H1 (cell line): ENCODE measurements at regions not wholly inside any gene's neighbourhood (a gene's known extent, or its start where the extent isn't known, plus 50 kb on each side); places are given as distances from the start of the nearest gene placed in this dataset.

ENCODE experiments used
- CTCF ChIA-PET: fragments of 300-600 bp; sonication (Branson Sonifier 250); formaldehyde crosslinking; loops from one replicate; lab custom pipeline; 2021; ENCODE audit not compliant: partially characterized antibody; lab: Charles Lee
- POLR2A ChIA-PET: fragments of 300-600 bp; sonication (Branson Sonifier 250); formaldehyde crosslinking; loops from one replicate; lab custom pipeline; 2021; ENCODE audit warnings: inconsistent platforms; ENCODE audit not compliant: partially characterized antibody; lab: Charles Lee
- DNase-seq, 2 experiments: peaks; one replicate each; pipeline versions ENCODE4 v3.0.0 to v3.0.0-alpha.2; 2010 to 2022; ENCODE audit warnings: low spot score in 2 of 2, low read depth in 1 of 2, mixed read lengths in 1 of 2
- FAIRE-seq: peaks from 2 replicates; lab custom pipeline; 2011; peaks lifted over from hg19 to GRCh38; lab: Jason Lieb, UNC
- H2AFZ ChIP-seq: 2 replicates; pipeline ENCODE4 v1.8.1; 2012; ENCODE audit warnings: low read length, inconsistent platforms
- H2AK5ac ChIP-seq: 2 replicates; pipeline ENCODE4 v1.6.1; 2013; ENCODE audit warnings: low read depth, low read length
- H2BK120ac ChIP-seq: replicated peaks from 2 replicates; pipeline ENCODE3; 2013; ENCODE audit warnings: low read depth, low read length, inconsistent platforms
- H2BK12ac ChIP-seq: 2 replicates; pipeline ENCODE4 v1.6.1; 2013; ENCODE audit warnings: low read depth, low read length
- H2BK15ac ChIP-seq: 2 replicates; pipeline ENCODE4 v1.6.1; 2013; ENCODE audit warnings: low read length
- H2BK20ac ChIP-seq: 2 replicates; pipeline ENCODE4 v1.6.1; 2013; ENCODE audit warnings: low read length
- H2BK5ac ChIP-seq: 2 replicates; pipeline ENCODE4 v1.6.1; 2013; ENCODE audit warnings: low read depth, low read length
- H3K14ac ChIP-seq: 2 replicates; pipeline ENCODE4 v1.6.1; 2013; ENCODE audit warnings: inconsistent platforms; ENCODE audit not compliant: insufficient read length
- H3K18ac ChIP-seq: 2 replicates; pipeline ENCODE4 v1.6.1; 2013; ENCODE audit warnings: low read length; ENCODE audit errors: extremely low read depth
- H3K23ac ChIP-seq: 2 replicates; pipeline ENCODE4 v1.6.1; 2013; ENCODE audit warnings: inconsistent platforms; ENCODE audit not compliant: insufficient read length
- H3K23me2 ChIP-seq: 2 replicates; pipeline ENCODE4 v1.6.1; 2013; ENCODE audit warnings: low read depth, low read length
- H3K27ac ChIP-seq: 2 replicates; pipeline ENCODE4 v1.6.1; 2011; ENCODE audit warnings: low read depth, low read length, inconsistent platforms
- H3K27me3 ChIP-seq, 4 experiments: replicated peaks in 1 of 4; 1 replicate in 1 of 4; 2 replicates in 3 of 4; pipeline versions ENCODE4 v1.6.1 to v1.8.1; 2011 to 2013; ENCODE audit warnings: low read length in 3 of 4, mild to moderate bottlenecking in 3 of 4, inconsistent platforms in 2 of 4, mixed read lengths in 2 of 4, moderate library complexity in 1 of 4; ENCODE audit not compliant: control insufficient read depth in 3 of 4, insufficient read depth in 3 of 4; ENCODE audit errors: extremely low read depth in 1 of 4
- H3K36me3 ChIP-seq, 4 experiments: 2 replicates each; pipeline versions ENCODE4 v1.6.1 to v1.8.1; 2011 to 2013; ENCODE audit warnings: mild to moderate bottlenecking in 4 of 4, low read length in 3 of 4, moderate library complexity in 2 of 4, control low read depth in 1 of 4, inconsistent platforms in 1 of 4; ENCODE audit not compliant: insufficient read depth in 4 of 4, control insufficient read depth in 2 of 4
- H3K4ac ChIP-seq: replicated peaks from 2 replicates; pipeline ENCODE3; 2013; ENCODE audit warnings: low read length, low read depth, mixed read lengths, inconsistent platforms; ENCODE audit not compliant: insufficient read length
- H3K4me1 ChIP-seq, 4 experiments: replicated peaks in 1 of 4; 1 replicate in 1 of 4; 2 replicates in 3 of 4; pipeline versions ENCODE4 v1.6.1 to v1.8.1; 2011 to 2013; ENCODE audit warnings: low read length in 3 of 4, inconsistent platforms in 2 of 4, mixed read lengths in 1 of 4; ENCODE audit not compliant: insufficient read depth in 4 of 4, control insufficient read depth in 3 of 4
- H3K4me2 ChIP-seq, 2 experiments: 2 replicates each; pipeline versions ENCODE4 v1.6.1 to v1.8.1; 2011 to 2013; ENCODE audit warnings: low read depth in 2 of 2, low read length in 2 of 2, control low read depth in 1 of 2, inconsistent platforms in 1 of 2, mild to moderate bottlenecking in 1 of 2; ENCODE audit not compliant: insufficient read depth in 1 of 2
- H3K4me3 ChIP-seq, 4 experiments: fragments of 200-600, 300-600 bp in 1 of 4; sonication (generic), shearing (Covaris generic), sonication (Bioruptor Twin) in 1 of 4; 2 replicates each; pipeline versions ENCODE4 v1.5.1 to v1.8.1; 2011 to 2016; ENCODE audit warnings: low read length in 4 of 4, low read depth in 3 of 4, control low read depth in 2 of 4, inconsistent platforms in 2 of 4, mild to moderate bottlenecking in 2 of 4, mixed read lengths in 1 of 4, moderate library complexity in 1 of 4; ENCODE audit not compliant: insufficient read depth in 2 of 4; ENCODE audit errors: extremely low read depth in 1 of 4
- H3K56ac ChIP-seq: replicated peaks from 2 replicates; pipeline ENCODE3; 2013; ENCODE audit warnings: low read depth, mild to moderate bottlenecking, mixed read lengths, low read length, inconsistent platforms; ENCODE audit not compliant: insufficient read length
- H3K79me1 ChIP-seq: 2 replicates; pipeline ENCODE4 v1.6.1; 2013; ENCODE audit warnings: low read depth, low read length, control low read depth
- H3K79me2 ChIP-seq, 2 experiments: 2 replicates each; pipeline versions ENCODE4 v1.6.1 to v1.8.1; 2012 to 2013; ENCODE audit warnings: low read length in 2 of 2, mild to moderate bottlenecking in 2 of 2, inconsistent platforms in 1 of 2; ENCODE audit not compliant: insufficient read depth in 2 of 2, control insufficient read depth in 1 of 2
- H3K9ac ChIP-seq, 4 experiments: replicated peaks in 1 of 4; 1 replicate in 1 of 4; 2 replicates in 3 of 4; pipeline versions ENCODE4 v1.6.1 to v1.8.1; 2011 to 2013; ENCODE audit warnings: low read depth in 3 of 4, low read length in 3 of 4, control low read depth in 2 of 4, mild to moderate bottlenecking in 2 of 4, moderate library complexity in 2 of 4, inconsistent platforms in 1 of 4; ENCODE audit errors: extremely low read depth in 1 of 4
- H3K9me3 ChIP-seq, 2 experiments: 2 replicates each; pipeline versions ENCODE4 v1.6.1 to v1.8.1; 2012 to 2013; ENCODE audit warnings: mild to moderate bottlenecking in 2 of 2, moderate library complexity in 2 of 2, control low read depth in 1 of 2, inconsistent platforms in 1 of 2, low read depth in 1 of 2, low read length in 1 of 2, mixed read lengths in 1 of 2; ENCODE audit not compliant: insufficient read depth in 2 of 2
- H4K20me1 ChIP-seq, 2 experiments: replicated peaks in 1 of 2; 2 replicates each; pipeline versions ENCODE3 to v1.8.1; 2011 to 2013; ENCODE audit warnings: inconsistent platforms in 2 of 2, low read length in 2 of 2, mild to moderate bottlenecking in 1 of 2; ENCODE audit not compliant: insufficient read depth in 2 of 2, control insufficient read depth in 1 of 2
- H4K5ac ChIP-seq: 2 replicates; pipeline ENCODE4 v1.6.1; 2013; ENCODE audit warnings: low read length, low read depth, mixed read lengths, inconsistent platforms; ENCODE audit not compliant: insufficient read length
- H4K8ac ChIP-seq: 2 replicates; pipeline ENCODE4 v1.8.0; 2013; ENCODE audit warnings: mild to moderate bottlenecking, moderate library complexity, low read length, inconsistent platforms; ENCODE audit not compliant: insufficient read depth; ENCODE audit errors: extremely low read depth
- H4K91ac ChIP-seq: replicated peaks from 2 replicates; pipeline ENCODE3; 2013; ENCODE audit warnings: low read length, mixed read lengths, inconsistent platforms; ENCODE audit not compliant: insufficient read length
- BRCA1 ChIP-seq: IDR thresholded peaks from 2 replicates; pipeline ENCODE4 v1.6.1; 2012; ENCODE audit warnings: low read depth, low read length, improper control_type of control experiment
- CBX5 ChIP-seq: fragments of 300-800, 300-1000 bp; sonication (generic); IDR thresholded peaks from 2 replicates; pipeline ENCODE4 v1.7.1; 2016; ENCODE audit warnings: antibody characterized with exemption, low read length, low read depth
- CTBP2 ChIP-seq: IDR thresholded peaks from 2 replicates; pipeline ENCODE4 v1.7.0; 2011; ENCODE audit warnings: borderline replicate concordance, mild to moderate bottlenecking, moderate library complexity, mixed read lengths, low read length; ENCODE audit not compliant: insufficient read depth, insufficient read length
- POU5F1 ChIP-seq: IDR thresholded peaks from 2 replicates; pipeline ENCODE4 v1.6.1; 2011; ENCODE audit warnings: low read depth, mild to moderate bottlenecking, low read length, moderate library complexity
- RAD21 ChIP-seq, 2 experiments: IDR thresholded peaks in 1 of 2; conservative IDR thresholded peaks in 1 of 2; 2 replicates each; pipeline ENCODE4 v1.6.1; 2011; ENCODE audit warnings: low read depth in 2 of 2, low read length in 2 of 2, improper control_type of control experiment in 1 of 2, inconsistent platforms in 1 of 2, mild to moderate bottlenecking in 1 of 2, moderate library complexity in 1 of 2
- WGBS, 2 experiments: shearing (Covaris generic) in 1 of 2; methylation state at CpG; one replicate each; pipeline versions ENCODE4 v1.1.6 to v1.1.7; 2013 to 2015; ENCODE audit warnings: low lambda C conversion rate in 2 of 2, mixed read lengths in 2 of 2, inconsistent platforms in 1 of 2, low coverage in 1 of 2, missing lambda C conversion rate in 1 of 2; ENCODE audit not compliant: insufficient replicate concordance in 2 of 2, insufficient coverage in 1 of 2, insufficient read length in 1 of 2; ENCODE audit errors: extremely low coverage in 1 of 2, missing lambda C conversion rate in 1 of 2; 5-methylcytosine and 5-hydroxymethylcytosine counted together
- TF ChIP-seq, protein P1 (sequence below), 3 experiments: IDR thresholded peaks; 1 replicate in 2 of 3; 2 replicates in 1 of 3; pipeline versions ENCODE4 v1.5.1 to v1.6.1; 2011; ENCODE audit warnings: low read length in 3 of 3, mild to moderate bottlenecking in 3 of 3, inconsistent platforms in 2 of 3, low read depth in 1 of 3, moderate library complexity in 1 of 3; ENCODE audit not compliant: insufficient read depth in 1 of 3; ENCODE audit errors: control extremely low read depth in 1 of 3

DNA sequence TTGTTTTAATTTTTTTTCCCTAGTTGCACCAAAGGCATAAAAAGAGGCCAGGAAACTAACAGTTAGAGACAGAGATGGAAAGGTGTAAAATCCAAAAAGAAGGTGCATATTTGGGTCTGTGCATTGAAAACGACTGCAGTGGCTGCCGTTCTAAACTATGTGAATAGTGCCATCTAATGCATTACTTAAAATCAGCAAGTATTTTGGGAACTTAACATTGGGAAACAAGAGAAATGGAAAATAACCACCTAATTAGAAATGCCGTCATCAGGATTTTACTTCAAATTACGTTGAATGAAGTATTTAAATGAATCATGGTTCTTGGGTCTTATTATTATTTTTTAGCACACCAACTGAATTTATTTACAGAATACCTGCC, 189.5 kb upstream of the MIR17HG start:
- no peak for TF ChIP-seq CTBP2
- TF ChIP-seq, protein P1, sequence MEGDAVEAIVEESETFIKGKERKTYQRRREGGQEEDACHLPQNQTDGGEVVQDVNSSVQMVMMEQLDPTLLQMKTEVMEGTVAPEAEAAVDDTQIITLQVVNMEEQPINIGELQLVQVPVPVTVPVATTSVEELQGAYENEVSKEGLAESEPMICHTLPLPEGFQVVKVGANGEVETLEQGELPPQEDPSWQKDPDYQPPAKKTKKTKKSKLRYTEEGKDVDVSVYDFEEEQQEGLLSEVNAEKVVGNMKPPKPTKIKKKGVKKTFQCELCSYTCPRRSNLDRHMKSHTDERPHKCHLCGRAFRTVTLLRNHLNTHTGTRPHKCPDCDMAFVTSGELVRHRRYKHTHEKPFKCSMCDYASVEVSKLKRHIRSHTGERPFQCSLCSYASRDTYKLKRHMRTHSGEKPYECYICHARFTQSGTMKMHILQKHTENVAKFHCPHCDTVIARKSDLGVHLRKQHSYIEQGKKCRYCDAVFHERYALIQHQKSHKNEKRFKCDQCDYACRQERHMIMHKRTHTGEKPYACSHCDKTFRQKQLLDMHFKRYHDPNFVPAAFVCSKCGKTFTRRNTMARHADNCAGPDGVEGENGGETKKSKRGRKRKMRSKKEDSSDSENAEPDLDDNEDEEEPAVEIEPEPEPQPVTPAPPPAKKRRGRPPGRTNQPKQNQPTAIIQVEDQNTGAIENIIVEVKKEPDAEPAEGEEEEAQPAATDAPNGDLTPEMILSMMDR (IDR thresholded peaks at IDR 0.05; ENCODE audit: control extremely low read depth in 1 of 3, insufficient read depth in 1 of 3, low read depth in 1 of 3, low read length in 3 of 3): peak in 2 of 3 experiments; percentile 7; a peak in 2 of 4 replicates
- peak; percentile 45 to 47 for TF ChIP-seq RAD21 (IDR thresholded peaks at IDR 0.05 in 1 of 2, conservative IDR thresholded peaks at IDR 0.05 in 1 of 2; ENCODE audit: low read depth in 2 of 2, low read length in 2 of 2)
- TF ChIP-seq CBX5: no peak
- TF ChIP-seq BRCA1: no peak
- no peak for TF ChIP-seq POU5F1
- Histone ChIP-seq H3K36me3 (no peaks in the 10 kb centered on the region), H2BK15ac (no peak overlapping the region), H2BK120ac (no peak overlapping the region), H3K4me2 (no peak overlapping the region), H3K23me2 (no peaks in the 10 kb centered on the region), H3K27me3 (no peaks in the 10 kb centered on the region; a peak in 1 of 7 replicates), H4K20me1 (no peaks in the 10 kb centered on the region), H2AFZ (no peak overlapping the region), H3K14ac (no peak overlapping the region), H4K8ac (no peak overlapping the region), H3K23ac (no peak overlapping the region), H3K4ac (no peak overlapping the region), H4K91ac (no peak overlapping the region), H2BK5ac (no peak overlapping the region), H3K4me3 (no peak overlapping the region), H2BK12ac (no peak overlapping the region), H4K5ac (no peak overlapping the region), H3K79me2 (no peaks in the 10 kb centered on the region), H2BK20ac (no peak overlapping the region), H3K27ac (no peak overlapping the region), H3K9ac (no peak overlapping the region), H3K9me3 (no peaks in the 10 kb centered on the region), H3K56ac (no peak overlapping the region), H3K4me1 (peaks cover 0 to 6% (median 4%) of the 10 kb centered on the region in 4 experiments; a peak in 4 of 7 replicates), H3K18ac (no peak overlapping the region), H3K79me1 (no peaks in the 10 kb centered on the region), H2AK5ac (no peak overlapping the region)
- no peak for DNase-seq
- WGBS, 2 experiments: 89% methylated on average over 4 of the region's 4 CpGs; no CpG with 5 or more reads in 1 of the 2 experiments
- FAIRE-seq: no peak
- ChIA-PET CTCF (interaction anchor here (0.8 to 2.2 kb wide), 7 partner anchors 10 to 248 kb away, joined by 3 to 7 read pairs (median 4); no protein-coding TSS in a partner anchor), POLR2A (no interaction called here)
